Raji (cell line): ENCODE measurements at regions not wholly inside any gene's neighbourhood (a gene's known extent, or its start where the extent isn't known, plus 50 kb on each side); places are given as distances from the start of the nearest gene placed in this dataset.

ENCODE experiments used
- POLR2A ChIP-seq: IDR thresholded peaks from 2 replicates; pipeline ENCODE4 v1.6.1; 2011; ENCODE audit warnings: low read depth, low read length, control low read depth; ENCODE audit not compliant: insufficient read depth

DNA sequence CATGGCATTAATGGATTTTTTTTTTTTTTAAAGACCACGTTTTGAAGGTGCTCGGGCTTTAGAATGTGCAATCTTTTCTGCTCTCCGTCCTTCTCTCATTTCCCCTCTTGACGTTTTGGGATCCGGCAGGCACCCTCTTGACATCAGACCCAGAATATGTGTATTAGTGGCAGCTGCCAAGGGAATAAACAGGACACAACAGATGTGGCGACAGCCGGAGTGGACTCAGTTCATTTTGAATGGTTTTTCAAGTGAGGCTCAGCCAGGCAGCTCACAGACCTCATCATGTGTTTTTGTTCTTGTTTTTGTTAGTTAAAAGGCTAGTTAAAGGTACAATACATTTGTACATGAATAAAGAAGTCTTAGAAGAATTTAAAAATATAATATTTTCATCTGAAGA lies 365.0 kb upstream of the SEMA6A start:
- TF ChIP-seq POLR2A, result no peak

GRCh38 chr5:116938488-116938887 lies 363.9 kb upstream of the SEMA6A start:
- TF ChIP-seq POLR2A, result no peak

DNA sequence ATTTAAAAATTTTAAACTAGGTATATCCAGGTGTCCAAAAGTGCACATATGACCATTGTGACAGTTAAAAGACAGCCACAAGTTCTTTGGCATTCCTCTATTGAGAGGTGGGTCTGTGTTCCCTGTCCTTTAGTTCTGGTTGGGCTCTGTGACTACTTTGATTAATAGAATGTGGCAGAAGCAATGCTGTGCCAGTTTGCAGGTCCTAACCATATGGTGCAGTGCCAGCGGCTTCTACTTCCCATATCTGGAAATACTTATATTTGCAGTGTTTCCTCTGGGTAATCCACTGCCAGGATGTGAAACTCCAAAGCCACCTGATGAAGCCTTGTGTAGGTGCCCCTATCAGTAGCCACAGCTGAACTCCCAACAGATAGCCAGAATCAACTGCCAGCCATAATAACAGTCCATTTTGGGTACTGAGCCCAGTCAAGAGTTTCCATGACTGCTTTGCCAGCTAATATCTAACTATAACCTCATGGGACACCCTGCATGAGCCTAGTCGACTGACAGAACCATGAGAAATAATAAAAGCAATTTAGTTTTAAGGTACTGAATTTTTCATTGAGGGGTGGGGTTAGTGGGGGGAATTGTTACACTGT lies 361.0 kb upstream of the SEMA6A start:
- no peak for TF ChIP-seq POLR2A

- TF ChIP-seq POLR2A, result no peak
Measured at GRCh38 chr5:116930616-116931015, 356.0 kb upstream of the SEMA6A start.

- no peak for TF ChIP-seq POLR2A
Measured at GRCh38 chr5:116923344-116923743, 348.7 kb upstream of the SEMA6A start.

DNA sequence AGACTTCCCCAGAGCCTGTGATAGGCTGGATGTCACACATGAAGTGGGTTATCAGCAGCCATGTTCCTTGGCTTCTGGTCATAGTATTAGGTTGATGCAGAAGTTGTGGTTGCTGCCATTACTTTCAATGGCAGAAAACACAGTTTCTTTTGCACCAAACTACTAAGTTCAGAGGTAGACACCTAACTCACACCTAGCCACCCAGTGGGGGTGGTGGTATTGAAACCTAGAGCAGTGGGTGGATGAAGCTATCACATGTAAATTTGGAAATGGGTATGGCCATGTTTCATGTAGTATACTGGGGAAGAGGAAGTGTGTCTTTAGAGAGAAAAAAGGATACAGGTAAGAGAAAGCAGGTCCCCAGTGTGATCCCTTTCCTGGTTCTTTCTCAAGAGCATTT lies 347.9 kb upstream of the SEMA6A start:
- TF ChIP-seq POLR2A, result no peak

GRCh38 chr5:116914869-116915504 lies 340.4 kb upstream of the SEMA6A start:
- TF ChIP-seq POLR2A, result no peak

- TF ChIP-seq POLR2A, result no peak
Measured at GRCh38 chr5:116912221-116912620, 337.6 kb upstream of the SEMA6A start.

GRCh38 chr5:116911074-116911473 lies 336.5 kb upstream of the SEMA6A start:
- TF ChIP-seq POLR2A, result no peak

GRCh38 chr5:116908537-116908936 lies 333.9 kb upstream of the SEMA6A start:
- no peak for TF ChIP-seq POLR2A

DNA sequence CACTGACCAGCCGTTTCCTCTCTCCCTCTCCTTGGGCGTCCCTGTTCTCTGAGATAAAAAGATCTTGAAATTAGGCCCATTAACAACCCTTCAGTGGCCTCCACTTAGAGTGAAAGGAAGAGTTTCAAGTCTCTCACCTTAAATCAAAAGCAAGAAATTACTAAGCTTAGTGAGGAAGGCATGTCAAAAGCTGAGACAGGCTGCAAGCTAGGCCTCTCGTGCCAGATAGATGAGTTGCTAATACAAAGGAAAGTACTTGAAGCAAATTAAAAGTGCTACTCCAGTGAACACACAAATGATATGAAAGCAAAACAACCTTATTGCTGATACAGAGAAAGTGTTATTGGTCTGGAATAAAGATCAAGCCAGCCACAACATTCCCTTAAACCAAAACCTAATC lies 331.3 kb upstream of the SEMA6A start:
- no peak for TF ChIP-seq POLR2A

- TF ChIP-seq POLR2A, result no peak
Measured at GRCh38 chr5:116900793-116901192, 326.2 kb upstream of the SEMA6A start.

GRCh38 chr5:116898917-116899316 lies 324.3 kb upstream of the SEMA6A start:
- no peak for TF ChIP-seq POLR2A

- no peak for TF ChIP-seq POLR2A
Measured at GRCh38 chr5:116897291-116897690, 322.7 kb upstream of the SEMA6A start.

- no peak for TF ChIP-seq POLR2A
Measured at GRCh38 chr5:116896001-116896400, 321.4 kb upstream of the SEMA6A start.

DNA sequence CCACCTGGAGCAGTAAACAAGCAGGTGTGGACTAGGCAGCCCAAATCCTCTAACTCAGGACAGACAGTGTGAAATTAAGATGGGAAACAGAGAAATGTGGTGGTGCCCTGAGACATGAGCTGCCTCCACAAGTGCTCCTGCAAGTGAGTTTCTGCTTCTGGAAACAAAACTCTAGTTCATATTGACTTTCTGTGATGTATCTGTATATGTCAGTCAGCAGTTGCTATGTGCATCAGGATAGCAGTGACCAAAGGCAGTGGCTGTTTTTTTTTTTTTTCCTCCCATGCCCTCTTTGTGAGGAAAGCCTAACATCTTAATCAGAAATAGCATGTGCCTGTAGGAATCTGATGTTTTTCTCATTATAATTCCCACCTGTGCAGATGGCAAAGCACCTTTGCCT lies 318.4 kb upstream of the SEMA6A start:
- no peak for TF ChIP-seq POLR2A

DNA sequence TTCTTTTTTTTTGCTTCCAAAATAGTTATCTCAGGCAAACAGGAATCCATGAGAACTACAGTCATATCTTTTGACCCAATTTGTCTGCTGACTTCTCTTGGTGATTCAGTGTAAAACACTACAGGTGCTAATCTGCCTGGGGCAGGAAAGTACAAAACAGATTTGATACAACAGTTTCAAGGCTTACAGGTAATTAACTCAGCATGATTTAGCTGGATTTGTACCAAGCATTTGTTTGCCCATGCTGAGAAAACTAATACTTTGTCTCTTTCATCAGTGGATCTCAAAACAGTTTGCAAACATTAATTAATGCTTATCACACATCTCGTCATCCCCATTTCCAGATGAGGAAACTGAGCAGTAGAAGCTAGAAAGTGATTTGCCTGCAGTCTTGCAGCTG lies 312.5 kb upstream of the SEMA6A start:
- TF ChIP-seq POLR2A, result no peak

- TF ChIP-seq POLR2A, result no peak
Measured at GRCh38 chr5:116885825-116886224, 311.2 kb upstream of the SEMA6A start.

GRCh38 chr5:116883875-116884274 lies 309.3 kb upstream of the SEMA6A start:
- TF ChIP-seq POLR2A, result no peak
